ENCODE measurements at regions not wholly inside any gene's neighbourhood (a gene's known extent, or its start where the extent isn't known, plus 50 kb on each side); places are given as distances from the start of the nearest gene placed in this dataset.

DNA sequence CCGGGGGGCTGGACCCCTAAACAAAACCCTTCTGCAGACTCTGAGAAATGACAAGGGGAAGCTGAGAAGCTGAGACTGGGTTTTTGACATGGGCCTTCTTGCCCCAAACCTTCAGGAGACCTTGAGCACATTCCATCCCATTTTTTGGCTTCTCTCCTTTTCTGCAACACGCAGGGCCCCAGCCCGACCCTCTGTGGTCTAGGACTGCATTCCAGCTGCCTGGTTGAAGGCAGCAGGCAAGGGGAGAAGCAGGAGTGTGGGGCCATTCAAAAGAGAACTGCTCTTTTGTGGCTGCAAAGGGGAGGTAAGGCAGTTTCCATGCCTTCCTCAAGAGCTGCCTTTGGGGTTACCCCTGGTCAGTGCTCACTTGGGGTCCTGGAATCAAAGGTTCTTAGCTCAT is 263.0 kb downstream of the TLE3 start:
- Histone ChIP-seq H3K4me1 (ENCODE audit: control insufficient read depth, insufficient read depth, low read length) (no peaks in the 10 kb centered on the region; the same call in 1 of the 2 replicates), H3K27ac (ENCODE audit: low read depth, low read length) (no peak overlapping the region), H3K4me3 (ENCODE audit: low read depth, low read length) (no peak overlapping the region), H3K9me3 (ENCODE audit: control insufficient read depth, insufficient read depth, low read depth, low read length) (no peaks in the 10 kb centered on the region), H3K9ac (ENCODE audit: low read length) (no peak overlapping the region), H3K27me3 (ENCODE audit: control insufficient read depth, insufficient read depth, low read length) (no peaks in the 10 kb centered on the region), H3K36me3 (ENCODE audit: control insufficient read depth, insufficient read depth, low read length) (no peaks in the 10 kb centered on the region)

DNA sequence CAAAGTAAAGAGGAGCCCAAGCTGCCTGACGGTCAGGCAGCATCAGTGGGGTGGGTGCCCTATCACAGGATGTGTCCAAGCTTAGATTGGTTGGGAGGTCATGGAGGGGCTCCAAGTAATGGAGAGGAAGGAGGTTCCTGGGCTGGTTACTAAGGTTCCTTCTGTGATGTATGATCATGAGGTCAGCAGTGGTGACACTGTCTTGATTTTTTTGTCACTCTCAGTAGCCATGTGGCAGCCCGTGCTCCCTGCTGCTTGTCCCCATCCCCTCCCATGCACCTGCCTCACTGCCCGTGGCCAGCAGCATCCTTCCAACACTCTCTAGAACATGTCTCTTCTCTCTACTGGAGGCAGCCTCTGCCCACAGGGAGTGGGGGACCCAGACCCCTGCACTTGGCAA is 261.7 kb downstream of the TLE3 start:
- no peaks in the 10 kb centered on the region; the same call in 1 of the 2 replicates for H3K4me1 ChIP-seq (ENCODE audit: control insufficient read depth, insufficient read depth, low read length)
- H3K27me3 ChIP-seq (ENCODE audit: control insufficient read depth, insufficient read depth, low read length): no peaks in the 10 kb centered on the region
- H3K4me3 ChIP-seq (ENCODE audit: low read depth, low read length): no peak overlapping the region
- H3K36me3 ChIP-seq (ENCODE audit: control insufficient read depth, insufficient read depth, low read length): no peaks in the 10 kb centered on the region
- no peaks in the 10 kb centered on the region for H3K9me3 ChIP-seq (ENCODE audit: control insufficient read depth, insufficient read depth, low read depth, low read length)
- H3K9ac ChIP-seq (ENCODE audit: low read length): no peak overlapping the region
- H3K27ac ChIP-seq (ENCODE audit: low read depth, low read length): no peak overlapping the region

DNA sequence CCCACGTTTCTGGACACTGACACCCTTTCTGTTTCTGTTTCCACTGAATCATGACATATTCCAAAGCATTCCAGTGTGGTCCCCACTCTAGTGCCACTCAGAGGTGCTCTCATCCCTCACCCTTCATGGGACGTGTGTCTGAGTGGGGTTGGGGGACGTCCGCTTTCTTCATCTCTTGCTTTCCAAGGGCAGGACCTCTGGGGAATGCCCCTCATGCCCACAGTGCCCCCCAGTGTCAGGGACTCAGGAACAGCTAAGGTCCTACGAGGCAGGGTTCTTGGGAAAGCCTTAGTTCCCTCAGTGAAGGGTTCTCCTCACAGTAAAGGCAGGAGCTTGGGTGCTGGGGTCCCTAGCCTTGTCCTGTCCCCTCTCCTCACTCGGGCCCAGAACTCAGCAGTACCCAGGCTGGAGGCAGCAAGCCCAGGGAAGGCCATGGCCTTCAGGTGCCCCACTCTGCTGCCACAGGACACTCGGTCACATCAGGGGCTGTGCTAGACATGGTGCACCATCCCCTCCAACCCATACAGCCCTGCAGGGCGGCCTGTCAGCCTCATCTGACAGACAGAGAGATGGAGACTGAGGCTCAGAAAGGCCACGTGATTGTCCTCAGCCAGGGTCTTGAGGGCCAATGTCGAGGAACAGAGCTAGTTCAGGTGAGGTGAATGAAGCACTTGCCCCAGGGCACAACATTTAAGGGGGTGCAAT is 261.0 kb downstream of the TLE3 start:
- Histone ChIP-seq H3K36me3 (ENCODE audit: control insufficient read depth, insufficient read depth, low read length) (no peaks in the 10 kb centered on the region), H3K4me3 (ENCODE audit: low read depth, low read length) (no peak overlapping the region), H3K4me1 (ENCODE audit: control insufficient read depth, insufficient read depth, low read length) (no peaks in the 10 kb centered on the region; the same call in 1 of the 2 replicates), H3K9ac (ENCODE audit: low read length) (no peak overlapping the region), H3K27ac (ENCODE audit: low read depth, low read length) (no peak overlapping the region), H3K27me3 (ENCODE audit: control insufficient read depth, insufficient read depth, low read length) (no peaks in the 10 kb centered on the region), H3K9me3 (ENCODE audit: control insufficient read depth, insufficient read depth, low read depth, low read length) (no peaks in the 10 kb centered on the region)

DNA sequence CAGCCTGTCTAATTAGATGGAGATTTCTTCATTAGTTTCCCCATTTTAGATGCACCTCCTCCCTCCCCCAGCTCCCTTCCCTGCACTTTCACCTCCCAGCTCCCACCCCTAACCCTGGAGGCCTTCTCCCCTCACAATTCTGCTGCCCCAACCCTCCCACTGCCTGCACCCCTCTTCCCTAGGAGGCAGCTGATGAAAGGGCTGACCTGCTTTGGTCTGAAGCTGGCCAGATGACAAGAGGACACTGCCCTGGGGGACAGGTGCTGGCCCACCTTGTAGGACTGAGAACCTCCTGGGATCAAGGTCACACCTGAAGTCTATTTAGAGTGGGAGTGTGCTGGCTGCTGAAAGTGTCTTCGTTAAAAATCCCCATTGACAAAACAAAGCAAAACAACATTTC is 259.4 kb downstream of the TLE3 start:
- H3K27ac ChIP-seq (ENCODE audit: low read depth, low read length): no peak overlapping the region
- H3K9me3 ChIP-seq (ENCODE audit: control insufficient read depth, insufficient read depth, low read depth, low read length): no peaks in the 10 kb centered on the region
- no peaks in the 10 kb centered on the region for H3K27me3 ChIP-seq (ENCODE audit: control insufficient read depth, insufficient read depth, low read length)
- H3K4me3 ChIP-seq (ENCODE audit: low read depth, low read length): no peak overlapping the region
- no peaks in the 10 kb centered on the region for H3K36me3 ChIP-seq (ENCODE audit: control insufficient read depth, insufficient read depth, low read length)
- H3K9ac ChIP-seq (ENCODE audit: low read length): no peak overlapping the region
- no peaks in the 10 kb centered on the region; the same call in 1 of the 2 replicates for H3K4me1 ChIP-seq (ENCODE audit: control insufficient read depth, insufficient read depth, low read length)

DNA sequence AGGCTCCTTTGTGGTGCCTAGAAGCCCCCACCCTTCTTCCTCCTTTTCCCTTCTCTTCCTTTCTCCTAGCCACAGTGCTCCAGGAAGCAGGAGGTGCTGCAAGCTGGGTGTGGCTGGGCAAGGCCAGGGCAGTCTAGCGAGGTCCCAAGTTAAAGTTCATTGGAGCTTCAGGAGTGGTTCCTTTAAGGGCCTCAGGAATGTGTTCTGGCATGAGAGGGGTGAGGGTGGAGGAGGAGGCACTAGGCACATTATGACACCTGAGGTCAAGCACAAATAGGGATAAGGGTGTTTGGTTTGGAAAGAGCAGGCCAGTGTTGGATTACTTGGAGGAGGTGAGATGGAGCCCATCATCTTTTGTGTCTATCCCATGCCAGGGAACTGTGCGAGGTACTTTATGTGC is 258.7 kb downstream of the TLE3 start:
- Histone ChIP-seq H3K9ac (ENCODE audit: low read length) (no peak overlapping the region), H3K9me3 (ENCODE audit: control insufficient read depth, insufficient read depth, low read depth, low read length) (no peaks in the 10 kb centered on the region), H3K4me3 (ENCODE audit: low read depth, low read length) (no peak overlapping the region), H3K27ac (ENCODE audit: low read depth, low read length) (no peak overlapping the region), H3K4me1 (ENCODE audit: control insufficient read depth, insufficient read depth, low read length) (no peaks in the 10 kb centered on the region; the same call in 1 of the 2 replicates), H3K27me3 (ENCODE audit: control insufficient read depth, insufficient read depth, low read length) (no peaks in the 10 kb centered on the region), H3K36me3 (ENCODE audit: control insufficient read depth, insufficient read depth, low read length) (no peaks in the 10 kb centered on the region)

DNA sequence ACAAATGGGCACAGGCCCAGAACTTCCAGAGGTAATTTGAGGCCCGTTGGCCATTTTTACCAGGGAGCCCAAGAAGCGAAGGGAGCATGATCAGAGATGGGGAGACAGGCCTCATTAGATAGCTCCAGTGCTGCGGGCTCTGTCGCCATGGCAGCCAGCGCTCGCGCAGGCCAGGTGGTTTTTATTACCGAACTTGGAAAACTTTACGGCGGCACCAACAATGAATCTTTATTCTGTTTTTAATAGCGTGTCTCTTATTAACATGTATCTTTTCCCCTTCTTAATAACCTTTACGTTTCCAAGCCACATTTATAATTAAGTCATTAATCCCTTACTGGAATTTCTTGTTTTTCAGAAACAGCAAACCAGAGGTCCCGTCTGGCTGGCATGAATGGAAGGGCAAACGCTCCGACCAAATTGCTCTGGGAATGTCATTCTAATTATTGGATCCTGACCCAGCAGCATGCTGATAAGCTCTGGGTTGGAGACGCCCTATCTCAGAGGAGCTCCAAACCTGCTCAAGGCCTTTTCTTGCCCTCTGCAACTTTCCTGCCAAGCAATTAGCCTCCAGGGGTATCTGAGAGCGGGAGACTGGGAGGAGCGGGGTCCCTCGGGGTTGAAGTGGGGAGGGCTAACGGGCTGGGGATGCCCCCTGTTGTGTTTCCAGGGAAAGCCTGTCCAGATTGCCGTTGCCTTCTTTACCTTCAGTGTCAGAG is 256.4 kb downstream of the TLE3 start:
- no peak overlapping the region for H3K4me3 ChIP-seq (ENCODE audit: low read depth, low read length)
- no peaks in the 10 kb centered on the region for H3K9me3 ChIP-seq (ENCODE audit: control insufficient read depth, insufficient read depth, low read depth, low read length)
- no peaks in the 10 kb centered on the region for H3K27me3 ChIP-seq (ENCODE audit: control insufficient read depth, insufficient read depth, low read length)
- H3K4me1 ChIP-seq (ENCODE audit: control insufficient read depth, insufficient read depth, low read length): no peaks in the 10 kb centered on the region; the same call in 1 of the 2 replicates
- no peak overlapping the region for H3K9ac ChIP-seq (ENCODE audit: low read length)
- no peaks in the 10 kb centered on the region for H3K36me3 ChIP-seq (ENCODE audit: control insufficient read depth, insufficient read depth, low read length)
- H3K27ac ChIP-seq (ENCODE audit: low read depth, low read length): no peak overlapping the region

DNA sequence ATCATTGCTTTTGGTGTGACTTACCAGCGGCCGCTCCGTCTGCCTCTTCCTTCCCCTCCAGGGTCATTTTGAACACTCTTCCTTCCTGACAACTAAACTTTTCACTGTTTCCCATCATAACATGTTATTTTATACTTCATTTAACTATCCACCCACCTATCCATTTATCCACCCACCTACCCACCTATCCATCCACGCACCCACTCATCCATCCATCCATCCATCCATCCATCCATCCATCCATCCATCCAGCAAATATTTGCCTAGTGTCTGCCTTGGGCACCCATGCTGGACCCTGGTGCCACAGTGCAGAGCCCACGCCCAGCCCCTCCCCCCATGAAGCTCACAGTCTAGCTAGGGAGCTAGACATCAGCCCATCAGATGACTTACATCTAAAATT is 254.9 kb downstream of the TLE3 start:
- Histone ChIP-seq H3K4me1 (ENCODE audit: control insufficient read depth, insufficient read depth, low read length) (no peaks in the 10 kb centered on the region; the same call in 1 of the 2 replicates), H3K36me3 (ENCODE audit: control insufficient read depth, insufficient read depth, low read length) (no peaks in the 10 kb centered on the region), H3K27ac (ENCODE audit: low read depth, low read length) (no peak overlapping the region), H3K4me3 (ENCODE audit: low read depth, low read length) (no peak overlapping the region), H3K9ac (ENCODE audit: low read length) (no peak overlapping the region), H3K9me3 (ENCODE audit: control insufficient read depth, insufficient read depth, low read depth, low read length) (no peaks in the 10 kb centered on the region), H3K27me3 (ENCODE audit: control insufficient read depth, insufficient read depth, low read length) (no peaks in the 10 kb centered on the region)

DNA sequence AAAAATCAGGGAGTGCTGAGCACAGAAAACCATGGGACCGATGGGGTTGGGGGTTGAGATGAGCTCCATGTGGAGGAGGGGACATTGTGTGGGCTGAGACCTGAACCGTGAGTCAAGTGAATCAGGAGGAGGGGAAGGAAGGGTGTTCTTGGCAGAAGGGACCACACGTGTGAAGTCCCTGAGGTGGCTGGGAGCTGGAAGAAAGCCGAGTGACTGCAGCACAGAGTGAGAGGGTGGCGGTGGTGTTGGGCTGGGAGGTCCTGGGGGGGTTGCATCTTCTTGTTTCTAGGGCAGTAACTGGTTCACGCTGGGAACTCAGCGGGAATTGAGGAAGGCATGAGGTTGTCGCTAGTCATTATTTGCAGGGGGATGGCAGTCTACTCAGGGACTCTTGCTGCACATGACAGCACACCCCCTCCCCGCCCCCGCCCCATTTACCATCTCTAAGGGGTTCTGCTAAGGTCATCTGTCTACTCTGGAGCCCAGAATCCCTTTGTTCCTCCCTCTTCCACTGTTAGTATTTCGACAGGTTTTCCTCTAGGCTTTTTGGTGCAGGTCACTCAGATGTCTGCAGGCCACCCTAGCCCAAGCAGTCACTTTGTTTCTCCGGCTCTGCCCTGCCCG is 254.3 kb downstream of the TLE3 start:
- Histone ChIP-seq H3K36me3 (ENCODE audit: control insufficient read depth, insufficient read depth, low read length) (no peaks in the 10 kb centered on the region), H3K27me3 (ENCODE audit: control insufficient read depth, insufficient read depth, low read length) (no peaks in the 10 kb centered on the region), H3K27ac (ENCODE audit: low read depth, low read length) (no peak overlapping the region), H3K9me3 (ENCODE audit: control insufficient read depth, insufficient read depth, low read depth, low read length) (no peaks in the 10 kb centered on the region), H3K4me3 (ENCODE audit: low read depth, low read length) (no peak overlapping the region), H3K4me1 (ENCODE audit: control insufficient read depth, insufficient read depth, low read length) (no peaks in the 10 kb centered on the region; the same call in 1 of the 2 replicates), H3K9ac (ENCODE audit: low read length) (no peak overlapping the region)

DNA sequence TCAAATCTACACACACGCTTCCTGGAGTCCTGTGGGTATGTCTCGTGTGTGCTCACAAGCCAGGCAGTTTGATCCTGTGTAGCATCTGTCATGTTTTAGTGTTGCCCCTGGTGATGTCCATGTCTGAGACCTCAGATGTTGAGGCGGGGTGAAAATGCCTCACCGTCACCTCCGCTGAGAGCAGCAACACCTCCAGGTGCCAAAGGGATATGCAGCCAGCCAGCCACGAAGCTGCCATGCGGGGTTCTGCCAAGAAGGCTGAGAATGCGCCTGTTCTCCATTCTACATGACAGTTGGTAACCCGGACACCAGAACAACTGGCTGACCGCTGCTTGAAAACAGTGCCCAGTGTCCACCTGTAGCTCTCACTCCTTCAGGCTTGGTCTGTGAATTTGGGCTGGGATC is 253.8 kb downstream of the TLE3 start:
- Histone ChIP-seq H3K9me3 (ENCODE audit: control insufficient read depth, insufficient read depth, low read depth, low read length) (no peaks in the 10 kb centered on the region), H3K9ac (ENCODE audit: low read length) (no peak overlapping the region), H3K27me3 (ENCODE audit: control insufficient read depth, insufficient read depth, low read length) (no peaks in the 10 kb centered on the region)

DNA sequence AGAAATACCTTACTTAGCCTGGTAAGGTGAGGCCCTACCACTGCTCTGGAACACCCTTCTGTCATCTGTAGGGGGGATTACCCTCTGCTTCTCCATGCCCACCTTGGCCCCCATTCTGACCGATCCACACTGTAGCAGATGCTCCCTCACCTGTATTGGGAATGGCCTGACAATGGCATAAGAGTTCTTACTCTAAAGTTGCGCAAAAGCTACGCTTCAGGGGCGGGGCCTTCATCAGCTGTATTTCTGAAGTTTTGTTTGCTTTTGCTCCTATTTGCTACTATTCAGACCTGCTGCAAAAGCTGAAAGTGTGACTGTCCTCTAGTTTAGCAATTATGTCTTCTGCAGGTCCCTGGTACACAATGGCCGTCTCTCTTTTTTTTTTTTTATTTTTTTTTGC is 252.6 kb downstream of the TLE3 start:
- no peak overlapping the region for H3K4me3 ChIP-seq (ENCODE audit: low read depth, low read length)
- H3K27me3 ChIP-seq (ENCODE audit: control insufficient read depth, insufficient read depth, low read length): no peaks in the 10 kb centered on the region
- H3K4me1 ChIP-seq (ENCODE audit: control insufficient read depth, insufficient read depth, low read length): no peaks in the 10 kb centered on the region; the same call in 1 of the 2 replicates
- H3K9me3 ChIP-seq (ENCODE audit: control insufficient read depth, insufficient read depth, low read depth, low read length): no peaks in the 10 kb centered on the region
- H3K9ac ChIP-seq (ENCODE audit: low read length): no peak overlapping the region
- H3K27ac ChIP-seq (ENCODE audit: low read depth, low read length): no peak overlapping the region
- H3K36me3 ChIP-seq (ENCODE audit: control insufficient read depth, insufficient read depth, low read length): no peaks in the 10 kb centered on the region

More for the DNA sequence above, 253.8 kb downstream of the TLE3 start:
- H3K27ac ChIP-seq (ENCODE audit: low read depth, low read length): no peak overlapping the region
- no peak overlapping the region for H3K4me3 ChIP-seq (ENCODE audit: low read depth, low read length)
- no peaks in the 10 kb centered on the region; the same call in 1 of the 2 replicates for H3K4me1 ChIP-seq (ENCODE audit: control insufficient read depth, insufficient read depth, low read length)
- H3K36me3 ChIP-seq (ENCODE audit: control insufficient read depth, insufficient read depth, low read length): no peaks in the 10 kb centered on the region

DNA sequence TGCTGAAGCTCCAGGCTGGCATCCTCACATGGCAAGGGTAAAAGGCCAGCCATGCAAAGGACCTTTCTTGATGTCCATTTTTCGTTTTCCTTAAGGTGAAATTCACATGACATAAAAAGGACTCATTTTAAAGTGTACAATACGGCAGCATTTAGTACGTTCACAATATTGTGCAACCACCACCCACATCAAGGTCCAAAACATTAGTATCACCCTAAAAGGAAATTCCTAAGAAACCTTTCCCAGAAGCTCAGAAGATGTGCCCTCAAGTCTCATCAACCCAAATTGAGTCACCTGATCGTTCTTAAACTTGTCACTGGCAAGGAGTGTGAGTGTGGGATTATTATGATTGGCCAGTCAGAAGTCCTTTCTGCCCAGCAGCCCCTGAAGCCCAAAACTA is 250.1 kb downstream of the TLE3 start:
- no peaks in the 10 kb centered on the region for H3K27me3 ChIP-seq (ENCODE audit: control insufficient read depth, insufficient read depth, low read length)
- H3K4me1 ChIP-seq (ENCODE audit: control insufficient read depth, insufficient read depth, low read length): peaks cover 3% of the 10 kb centered on the region; the same call in 1 of the 2 replicates
- H3K9ac ChIP-seq (ENCODE audit: low read length): no peak overlapping the region
- no peaks in the 10 kb centered on the region for H3K9me3 ChIP-seq (ENCODE audit: control insufficient read depth, insufficient read depth, low read depth, low read length)
- H3K4me3 ChIP-seq (ENCODE audit: low read depth, low read length): no peak overlapping the region
- no peak overlapping the region for H3K27ac ChIP-seq (ENCODE audit: low read depth, low read length)
- H3K36me3 ChIP-seq (ENCODE audit: control insufficient read depth, insufficient read depth, low read length): no peaks in the 10 kb centered on the region

All from HUES6 (cell line).